Endothelial cell of umbilical vein (primary cell): ENCODE measurements at regions not wholly inside any gene's neighbourhood (a gene's known extent, or its start where the extent isn't known, plus 50 kb on each side); places are given as distances from the start of the nearest gene placed in this dataset.

ENCODE experiments used
- BruUV-seq: library from RNA; stranded (reverse); fragments of 400-500 nt; replicated peaks from 2 replicates; lab custom pipeline; 2021; lab: Mats Ljungman, UMichigan
- CTCF ChIA-PET: fragments of 300-600, 350-600 bp; sonication (Branson Sonifier 250); formaldehyde crosslinking; loops from one replicate; lab custom pipeline; 2021; ENCODE audit warnings: antibody characterized with exemption, inconsistent platforms; lab: Charles Lee
- POLR2A ChIA-PET: fragments of 300-600, 350-600 bp; sonication (Branson Sonifier 250); formaldehyde crosslinking; loops from one replicate; lab custom pipeline; 2021; ENCODE audit warnings: antibody characterized with exemption, inconsistent platforms; lab: Charles Lee
- DNase-seq: peaks from one replicate; pipeline ENCODE4 v3.0.0-alpha.2; 2011; ENCODE audit warnings: low read depth, low spot score
- FAIRE-seq: peaks from 2 replicates; lab custom pipeline; 2011; peaks lifted over from hg19 to GRCh38; lab: Jason Lieb, UNC
- H2AFZ ChIP-seq: 2 replicates; pipeline ENCODE4 v1.6.0; 2012; ENCODE audit warnings: low read depth, low read length, control low read depth, inconsistent platforms
- H3K27ac ChIP-seq: 2 replicates; pipeline ENCODE4 v1.5.1; 2011; ENCODE audit warnings: low read depth, mild to moderate bottlenecking, control low read depth, low read length, moderate library complexity; ENCODE audit not compliant: insufficient read depth
- H3K27me3 ChIP-seq, 2 experiments: 2 replicates each; pipeline versions ENCODE4 v1.6.0 to v1.6.1; 2011; ENCODE audit warnings: low read length in 2 of 2, mixed read lengths in 1 of 2; ENCODE audit not compliant: control insufficient read depth in 2 of 2, insufficient read depth in 2 of 2
- H3K36me3 ChIP-seq, 2 experiments: 2 replicates in 1 of 2; 3 replicates in 1 of 2; pipeline ENCODE4 v1.5.1; 2011; ENCODE audit warnings: low read length in 2 of 2, mild to moderate bottlenecking in 1 of 2, moderate library complexity in 1 of 2; ENCODE audit not compliant: control insufficient read depth in 2 of 2, insufficient read depth in 2 of 2; ENCODE audit errors: extremely low read depth in 1 of 2
- H3K4me1 ChIP-seq: 3 replicates; pipeline ENCODE4 v1.5.1; 2011; ENCODE audit warnings: mild to moderate bottlenecking, low read length; ENCODE audit not compliant: control insufficient read depth, insufficient read depth; ENCODE audit errors: extremely low read depth
- H3K4me2 ChIP-seq: 2 replicates; pipeline ENCODE4 v1.6.1; 2011; ENCODE audit warnings: low read length, control low read depth, mixed read lengths; ENCODE audit not compliant: insufficient read depth
- H3K4me3 ChIP-seq, 3 experiments: fragments of 200-600 bp in 1 of 3; sonication (generic), shearing (Covaris generic) in 1 of 3; replicated peaks in 1 of 3; 2 replicates each; pipeline ENCODE4 v1.5.1; 2011 to 2016; ENCODE audit warnings: control low read depth in 3 of 3, low read length in 3 of 3, mild to moderate bottlenecking in 2 of 3, inconsistent platforms in 1 of 3, low read depth in 1 of 3, moderate library complexity in 1 of 3; ENCODE audit not compliant: insufficient read depth in 1 of 3
- H3K79me2 ChIP-seq: 2 replicates; pipeline ENCODE4 v1.6.0; 2012; ENCODE audit warnings: low read length, inconsistent platforms; ENCODE audit not compliant: control insufficient read depth, insufficient read depth
- H3K9ac ChIP-seq: replicated peaks from 2 replicates; pipeline ENCODE3; 2011; ENCODE audit warnings: low read length, control low read depth; ENCODE audit not compliant: insufficient read depth; ENCODE audit errors: extremely low read depth
- H3K9me1 ChIP-seq: replicated peaks from 3 replicates; pipeline ENCODE4 v1.6.0; 2011; ENCODE audit warnings: mild to moderate bottlenecking, low read length; ENCODE audit not compliant: control insufficient read depth, insufficient read depth; ENCODE audit errors: extremely low read depth
- H3K9me3 ChIP-seq: replicated peaks from 2 replicates; pipeline ENCODE4 v1.5.1; 2012; ENCODE audit warnings: low read length, inconsistent platforms; ENCODE audit not compliant: control insufficient read depth, insufficient read depth
- H4K20me1 ChIP-seq: replicated peaks from 2 replicates; pipeline ENCODE3; 2011; ENCODE audit warnings: mild to moderate bottlenecking, low read length; ENCODE audit not compliant: control insufficient read depth, insufficient read depth; ENCODE audit errors: extremely low read depth
- EZH2 ChIP-seq: IDR thresholded peaks from 2 replicates; pipeline ENCODE4 v1.6.1; 2012; ENCODE audit warnings: borderline replicate concordance, low read depth, mild to moderate bottlenecking, moderate library complexity, low read length, inconsistent platforms; ENCODE audit not compliant: severe bottlenecking
- FOS ChIP-seq: IDR thresholded peaks from 2 replicates; pipeline ENCODE4 v1.6.1; 2011; ENCODE audit warnings: mild to moderate bottlenecking, low read length, moderate library complexity, borderline replicate concordance; ENCODE audit not compliant: insufficient read depth
- GATA2 ChIP-seq: IDR thresholded peaks from 2 replicates; pipeline ENCODE4 v1.7.0; 2011; ENCODE audit warnings: low read depth, mild to moderate bottlenecking, moderate library complexity, mixed read lengths, low read length; ENCODE audit not compliant: insufficient read length, insufficient read depth
- JUN ChIP-seq: IDR thresholded peaks from 2 replicates; pipeline ENCODE4 v1.6.1; 2011; ENCODE audit warnings: borderline replicate concordance, low read depth; ENCODE audit not compliant: insufficient read length, insufficient read depth
- MYC ChIP-seq: IDR thresholded peaks from one replicate; pipeline ENCODE4 v1.6.1; 2011; ENCODE audit warnings: mild to moderate bottlenecking, low read depth, low read length
- POLR2A ChIP-seq: IDR thresholded peaks from 2 replicates; pipeline ENCODE4 v1.6.1; 2012; ENCODE audit warnings: low read depth, mild to moderate bottlenecking, control low read depth, low read length
- dilution Hi-C: fragments of 300-500 bp; cut with MboI; formaldehyde crosslinking; loops from one replicate; pipeline ENCODE4 v1.15.0; 2019; ENCODE audit warnings: low sequenced_read_pairs; ENCODE audit not compliant: extremely low pct_ligation_motif_present
- intact Hi-C: fragments of 100-400 bp; cut with micrococcal nuclease; formaldehyde crosslinking; loops from one replicate; pipeline ENCODE4 v1.10.0; 2022
- TF ChIP-seq, protein P1 (sequence below), 2 donors: IDR thresholded peaks; 1 replicate in 1 of 2; 2 replicates in 1 of 2; pipeline ENCODE4 v1.5.1; 2011; ENCODE audit warnings: low read length in 2 of 2, mild to moderate bottlenecking in 2 of 2, moderate library complexity in 2 of 2, control low read depth in 1 of 2, inconsistent platforms in 1 of 2, low read depth in 1 of 2; ENCODE audit not compliant: insufficient read depth in 1 of 2; ENCODE audit errors: extremely low read depth in 1 of 2
- TF ChIP-seq, protein P2 (sequence below): IDR thresholded peaks from 2 replicates; pipeline ENCODE4 v1.6.1; 2011; ENCODE audit not compliant: insufficient read depth, insufficient read length

GRCh38 chr4:186924723-186925122 lies 201.1 kb upstream of the FAT1 start:
- ChIA-PET POLR2A (no interaction called here), CTCF (no interaction called here)
- no peaks in the 10 kb centered on the region for H3K9me1 ChIP-seq
- dilution Hi-C loops, result no loop called here
- no peak overlapping the region for H3K9ac ChIP-seq
- no peak overlapping the region for H3K4me2 ChIP-seq
- DNase-seq, result no peak
- BruUV-seq, result no TSS peak
- no peak overlapping the region for H3K27ac ChIP-seq
- H3K4me1 ChIP-seq, result no peaks in the 10 kb centered on the region
- no peaks in the 10 kb centered on the region for H3K27me3 ChIP-seq
- H2AFZ ChIP-seq, result no peak overlapping the region
- TF ChIP-seq GATA2 (no peak), MYC (no peak), EZH2 (no peak), FOS (no peak), JUN (no peak), POLR2A (no peak)
- TF ChIP-seq, protein P1, sequence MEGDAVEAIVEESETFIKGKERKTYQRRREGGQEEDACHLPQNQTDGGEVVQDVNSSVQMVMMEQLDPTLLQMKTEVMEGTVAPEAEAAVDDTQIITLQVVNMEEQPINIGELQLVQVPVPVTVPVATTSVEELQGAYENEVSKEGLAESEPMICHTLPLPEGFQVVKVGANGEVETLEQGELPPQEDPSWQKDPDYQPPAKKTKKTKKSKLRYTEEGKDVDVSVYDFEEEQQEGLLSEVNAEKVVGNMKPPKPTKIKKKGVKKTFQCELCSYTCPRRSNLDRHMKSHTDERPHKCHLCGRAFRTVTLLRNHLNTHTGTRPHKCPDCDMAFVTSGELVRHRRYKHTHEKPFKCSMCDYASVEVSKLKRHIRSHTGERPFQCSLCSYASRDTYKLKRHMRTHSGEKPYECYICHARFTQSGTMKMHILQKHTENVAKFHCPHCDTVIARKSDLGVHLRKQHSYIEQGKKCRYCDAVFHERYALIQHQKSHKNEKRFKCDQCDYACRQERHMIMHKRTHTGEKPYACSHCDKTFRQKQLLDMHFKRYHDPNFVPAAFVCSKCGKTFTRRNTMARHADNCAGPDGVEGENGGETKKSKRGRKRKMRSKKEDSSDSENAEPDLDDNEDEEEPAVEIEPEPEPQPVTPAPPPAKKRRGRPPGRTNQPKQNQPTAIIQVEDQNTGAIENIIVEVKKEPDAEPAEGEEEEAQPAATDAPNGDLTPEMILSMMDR (IDR thresholded peaks at IDR 0.05; ENCODE audit: extremely low read depth in 1 of 2, insufficient read depth in 1 of 2, low read depth in 1 of 2, low read length in 2 of 2), result no peak
- TF ChIP-seq, protein P2, sequence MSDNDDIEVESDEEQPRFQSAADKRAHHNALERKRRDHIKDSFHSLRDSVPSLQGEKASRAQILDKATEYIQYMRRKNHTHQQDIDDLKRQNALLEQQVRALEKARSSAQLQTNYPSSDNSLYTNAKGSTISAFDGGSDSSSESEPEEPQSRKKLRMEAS, result no peak
- intact Hi-C loops, result no loop called here
- no peaks in the 10 kb centered on the region for H4K20me1 ChIP-seq
- no peaks in the 10 kb centered on the region for H3K9me3 ChIP-seq
- no peak for FAIRE-seq
- H3K36me3 ChIP-seq, result no peaks in the 10 kb centered on the region
- no peak overlapping the region for H3K4me3 ChIP-seq
- H3K79me2 ChIP-seq, result no peaks in the 10 kb centered on the region
